8988T (cell line): ENCODE measurements at regions not wholly inside any gene's neighbourhood (a gene's known extent, or its start where the extent isn't known, plus 50 kb on each side); places are given as distances from the start of the nearest gene placed in this dataset.
"Not testable (repeated sequence)": the region's sequence is repeated elsewhere in the genome, so short reads cannot be mapped to it uniquely, and the experiment has no call there.

ENCODE experiments used
- DNase-seq: peaks from one replicate; pipeline ENCODE4 v3.0.0; 2011

DNA sequence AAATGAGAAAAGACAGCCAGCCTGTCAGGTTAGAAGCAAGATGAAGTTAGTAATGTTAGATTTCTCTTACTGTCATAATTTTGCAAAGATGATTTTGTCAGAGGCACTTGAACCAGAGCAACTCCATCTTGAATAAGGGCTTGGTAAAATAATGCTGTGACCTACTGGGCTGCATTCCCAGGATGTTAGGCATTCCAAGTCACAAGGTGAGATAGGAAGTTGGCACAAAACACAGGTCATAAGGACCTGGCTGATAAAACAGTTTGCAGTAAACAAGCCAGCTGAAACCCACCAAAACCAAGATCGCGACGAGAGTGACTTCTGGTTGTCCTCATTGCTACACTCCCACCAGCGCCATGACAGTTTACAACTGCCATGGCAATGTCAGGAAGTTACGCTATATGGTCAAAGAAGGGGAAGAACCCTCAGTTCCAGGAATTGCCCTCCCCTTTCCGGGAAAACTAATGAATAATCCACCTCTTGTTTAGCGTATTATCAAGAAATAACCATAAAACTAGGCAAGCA is 1313.5 kb upstream of the TMEM132C start:
- no peak for DNase-seq

DNA sequence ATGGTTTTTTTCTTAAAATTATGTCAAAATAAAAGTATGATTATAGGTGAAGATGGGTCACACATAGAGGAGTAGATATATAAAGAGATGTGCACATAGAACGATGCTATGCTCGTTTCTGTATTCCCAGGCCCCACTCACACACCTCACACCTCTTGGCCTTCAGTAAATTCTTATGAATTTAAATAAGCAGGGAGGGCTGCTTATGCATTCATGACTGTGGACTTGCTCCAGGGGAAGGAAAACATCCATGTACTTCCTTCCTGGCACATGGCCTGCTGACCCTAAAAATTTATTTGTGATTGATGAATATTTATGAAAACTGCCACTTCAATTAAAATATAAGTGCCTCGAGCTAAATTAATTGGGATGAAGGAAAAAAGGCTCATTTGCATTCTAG is 1306.7 kb upstream of the TMEM132C start:
- DNase-seq: no peak

DNA sequence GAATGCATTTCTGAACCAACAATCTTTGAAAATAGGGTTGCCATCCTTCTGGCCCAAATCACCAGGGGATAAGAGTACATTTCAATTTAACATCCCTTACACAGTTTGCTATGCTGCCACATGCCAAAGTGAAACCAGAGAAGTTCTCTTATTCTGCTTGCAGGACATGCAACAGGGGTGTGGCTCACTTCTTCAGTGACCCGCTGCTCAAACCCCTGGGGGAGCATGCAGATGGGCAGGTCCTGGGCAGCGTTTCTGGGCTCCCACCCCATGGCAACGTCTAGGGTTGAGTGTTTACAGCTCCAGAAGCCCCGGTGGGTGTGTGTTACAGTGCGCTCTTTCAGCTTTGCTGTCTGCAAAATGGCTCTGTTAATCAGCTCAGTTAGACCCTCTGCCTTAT is 1306.3 kb upstream of the TMEM132C start:
- no peak for DNase-seq

DNA sequence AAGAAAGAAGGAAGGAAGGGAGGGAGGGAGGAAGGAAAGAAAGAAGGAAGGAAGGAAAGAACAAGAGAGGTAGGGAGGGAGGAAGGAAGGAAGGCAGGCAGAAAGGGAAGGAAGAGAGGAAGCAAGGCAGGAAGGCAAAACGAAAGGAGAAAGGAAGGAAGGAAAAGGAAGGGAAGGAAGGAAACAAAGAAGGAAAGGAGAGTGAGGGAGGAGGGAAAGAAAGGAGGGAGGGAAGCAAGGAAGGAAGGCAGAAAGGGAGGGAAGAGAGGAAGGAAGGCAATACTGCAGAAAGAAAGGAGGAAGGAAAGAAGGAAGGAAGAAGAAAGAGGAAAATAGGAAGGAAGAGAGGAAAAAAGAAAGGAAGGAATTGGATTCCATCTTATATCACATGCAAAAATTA is 1303.1 kb upstream of the TMEM132C start:
- DNase-seq: no peak

DNA sequence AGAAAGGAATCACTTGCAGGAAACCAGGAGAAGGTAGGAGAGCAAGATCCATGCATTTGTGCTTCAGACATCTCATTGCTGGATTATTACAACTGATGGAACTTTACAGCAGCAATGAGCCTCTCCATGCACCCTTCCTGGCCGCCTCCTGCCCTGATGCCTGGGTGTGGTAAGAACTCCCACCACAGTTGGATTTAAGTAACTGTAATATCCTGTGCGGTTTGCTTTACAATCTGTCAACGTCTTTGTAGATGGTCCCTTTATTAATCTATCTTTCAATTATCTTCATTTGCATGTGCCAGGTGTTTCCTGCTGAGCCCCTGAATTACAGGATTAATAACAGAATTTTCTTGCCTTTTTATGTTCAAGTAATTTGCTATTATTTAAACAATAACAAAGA is 1300.5 kb upstream of the TMEM132C start:
- DNase-seq: no peak

DNA sequence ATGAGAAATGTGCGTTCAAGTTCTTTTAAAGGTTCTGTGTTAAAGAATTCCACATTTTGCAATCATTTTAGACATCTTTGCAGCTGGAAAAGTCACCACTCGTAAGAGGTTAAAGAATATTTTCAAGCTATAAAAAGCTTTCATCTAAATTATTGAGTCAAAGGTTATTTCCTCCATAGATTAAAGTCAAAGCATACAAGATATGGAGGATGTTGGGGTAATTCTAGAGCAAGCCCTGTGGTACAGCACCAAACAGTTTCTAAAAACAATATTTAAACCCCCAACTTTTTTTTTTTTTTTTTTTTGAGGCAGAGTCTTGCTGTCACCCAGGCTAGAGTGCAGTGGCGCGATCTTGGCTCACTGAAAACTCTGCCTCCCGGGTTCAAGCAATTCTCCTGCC is 1299.8 kb upstream of the TMEM132C start:
- no peak for DNase-seq

DNA sequence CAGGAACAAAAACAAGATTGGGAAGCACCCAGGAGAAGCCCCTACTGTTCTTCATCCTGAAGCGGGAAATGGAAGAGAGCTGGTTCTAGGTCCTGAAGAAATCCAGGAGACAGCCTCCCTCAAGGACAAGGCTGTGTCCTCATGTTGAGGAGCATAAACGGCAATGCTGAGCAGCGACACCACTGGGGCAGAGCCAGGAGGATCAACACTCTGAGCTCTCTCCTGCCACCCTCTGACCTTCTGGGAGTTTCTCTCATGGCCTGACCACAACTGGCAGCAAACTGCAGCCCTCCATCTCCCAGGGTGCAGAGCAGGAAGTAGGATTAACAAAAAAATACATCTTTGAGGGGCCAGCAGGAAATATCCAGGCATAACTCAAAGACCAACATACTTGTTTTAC is 1292.2 kb upstream of the TMEM132C start:
- DNase-seq: no peak

DNA sequence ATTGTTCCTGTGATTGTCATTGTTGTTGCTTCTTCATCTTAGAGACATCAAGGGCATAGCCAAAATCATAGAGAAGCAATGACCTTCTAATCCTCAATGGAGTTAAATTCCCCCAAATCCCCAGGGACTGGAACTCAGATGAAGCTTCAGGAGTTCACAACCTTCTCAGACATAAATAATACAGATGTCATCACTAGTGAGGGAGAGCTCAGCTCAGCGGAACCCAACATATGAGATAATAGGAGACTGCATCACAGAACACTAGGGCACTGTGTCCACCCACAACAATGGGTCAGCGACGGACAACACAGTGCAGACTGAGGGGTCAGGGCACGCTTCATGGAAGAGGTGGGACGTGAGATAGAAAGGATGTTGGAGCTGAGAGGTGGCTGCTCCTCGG is 1290.4 kb upstream of the TMEM132C start:
- no peak for DNase-seq

DNA sequence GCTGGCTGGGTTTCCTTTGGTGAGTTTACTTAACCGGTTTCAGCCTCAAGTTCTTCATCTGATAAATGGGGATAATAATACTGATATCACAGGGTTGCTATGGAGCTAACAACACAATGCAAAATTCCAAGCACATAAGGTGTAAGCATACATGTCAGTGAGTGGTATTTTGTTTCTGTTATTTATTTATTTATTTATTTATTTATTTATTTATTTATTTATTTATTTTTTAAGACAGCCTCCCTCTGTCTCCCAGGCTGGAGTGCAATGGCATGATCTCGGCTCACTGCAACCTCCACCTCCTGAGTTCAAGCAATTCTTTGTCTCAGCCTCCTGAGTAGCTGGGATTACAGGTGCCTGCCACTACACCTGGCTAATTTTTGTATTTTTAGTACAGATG is 1287.4 kb upstream of the TMEM132C start:
- not testable (repeated sequence) for DNase-seq

DNA sequence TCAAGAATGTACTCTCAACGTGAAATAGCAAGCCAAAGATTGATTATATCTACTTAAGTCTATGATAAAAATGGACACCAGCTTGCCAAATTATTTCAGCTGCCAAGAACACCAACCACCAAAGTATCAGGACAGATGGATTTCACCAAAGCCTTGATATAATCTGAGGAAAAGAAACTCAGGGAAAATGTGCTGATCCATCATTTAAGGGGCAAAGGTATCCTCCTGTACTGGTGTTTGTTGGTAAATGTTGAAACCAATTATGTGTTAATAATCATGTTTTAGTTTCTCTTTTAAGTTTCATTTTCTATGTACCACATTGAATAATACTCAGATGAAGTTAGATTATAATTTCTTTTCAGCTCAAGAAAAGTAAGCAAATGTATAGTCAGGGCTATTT is 1284.3 kb upstream of the TMEM132C start:
- DNase-seq: no peak

DNA sequence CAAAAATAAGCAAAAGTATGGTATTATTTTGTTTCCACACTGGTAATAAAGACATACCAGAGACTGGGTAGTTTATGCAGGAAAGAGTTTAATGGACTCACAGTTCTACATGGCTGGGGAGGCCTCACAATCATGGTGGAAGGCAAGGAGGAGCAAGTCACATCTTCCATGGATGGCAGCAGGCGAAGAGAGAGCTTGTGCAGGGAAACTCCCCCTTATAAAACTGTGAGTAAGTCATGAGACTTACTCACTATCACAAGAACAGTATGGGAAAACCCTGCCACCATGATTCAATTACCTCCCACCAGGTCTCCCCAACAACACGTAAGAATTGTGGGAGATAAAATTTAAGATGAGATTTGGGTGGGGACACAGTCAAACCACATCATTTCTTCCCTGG is 1283.2 kb upstream of the TMEM132C start:
- DNase-seq: not testable (repeated sequence)

DNA sequence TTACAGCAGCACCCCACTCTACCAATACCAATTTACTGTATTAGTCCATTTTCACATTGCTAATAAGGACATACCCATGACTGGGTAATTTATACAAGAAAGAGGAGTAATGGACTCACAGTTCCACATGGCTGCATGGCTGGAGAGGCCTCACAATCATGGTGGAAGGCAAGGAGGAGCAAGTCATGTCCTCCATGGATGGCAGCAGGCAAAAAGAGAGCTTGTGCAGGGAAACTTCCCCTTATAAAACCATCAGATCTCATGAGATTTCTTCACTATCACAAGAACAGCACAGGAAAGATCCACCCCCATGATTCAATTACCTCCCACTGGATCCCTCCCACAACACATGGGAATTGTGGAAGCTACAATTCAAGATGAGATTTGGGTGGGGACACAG is 1281.3 kb upstream of the TMEM132C start:
- DNase-seq: not testable (repeated sequence)

DNA sequence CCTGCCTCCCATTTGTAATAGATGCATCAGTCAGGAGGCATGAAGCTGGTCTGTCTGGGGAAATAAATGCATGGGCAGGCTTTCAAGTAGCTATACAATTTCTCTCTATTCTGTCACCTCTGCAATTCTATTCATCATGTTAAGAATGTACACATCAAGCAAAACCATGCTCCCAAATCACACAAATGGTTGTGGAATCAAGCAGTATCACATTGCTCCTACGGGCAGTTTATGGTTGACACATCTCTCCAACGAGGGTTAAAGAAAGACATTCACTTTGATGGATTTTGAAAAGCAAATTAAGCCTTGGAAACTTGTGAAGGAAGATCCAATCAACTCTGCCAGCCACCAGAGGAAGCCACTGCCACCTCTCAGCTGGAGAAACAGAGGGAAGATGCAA is 1277.4 kb upstream of the TMEM132C start:
- DNase-seq: no peak

DNA sequence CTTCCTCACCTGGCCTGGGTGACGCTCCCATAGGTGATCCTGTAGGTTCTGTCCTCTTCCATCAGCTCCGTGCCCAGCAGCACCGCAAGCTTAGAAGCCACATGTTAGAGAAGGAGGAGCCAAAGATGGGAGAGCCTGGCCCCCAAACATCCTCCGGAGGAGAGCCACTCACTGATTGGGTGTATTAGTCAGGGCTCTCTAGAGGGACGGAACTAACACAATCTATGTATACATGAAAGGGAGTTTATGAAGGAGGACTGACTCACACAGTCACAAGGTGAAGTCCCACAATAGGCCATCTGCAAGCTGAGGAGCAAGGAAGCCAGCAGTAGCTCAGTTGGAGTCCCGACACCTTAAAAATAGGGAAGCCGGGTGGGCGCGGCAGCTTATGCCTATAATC is 1273.1 kb upstream of the TMEM132C start:
- DNase-seq: no peak

DNA sequence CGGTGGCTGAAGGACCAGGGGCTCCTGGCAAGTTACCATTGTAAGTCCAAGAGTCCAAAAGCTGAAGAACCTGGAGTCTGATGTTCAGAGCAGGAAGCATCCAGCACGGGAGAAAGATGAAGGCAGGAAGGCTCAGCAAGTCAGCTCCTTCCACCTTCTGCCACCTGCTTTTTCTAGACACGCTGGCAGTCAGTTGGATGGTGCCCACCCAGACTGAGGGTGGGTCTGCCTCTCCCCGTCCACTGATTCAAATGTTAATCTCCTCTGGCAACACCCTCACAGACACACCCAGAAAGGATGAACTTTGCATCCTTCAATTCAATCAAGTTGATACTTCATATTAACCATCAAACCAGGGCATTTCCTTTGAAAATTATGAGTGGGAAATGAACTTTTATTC is 1272.4 kb upstream of the TMEM132C start:
- DNase-seq: no peak

DNA sequence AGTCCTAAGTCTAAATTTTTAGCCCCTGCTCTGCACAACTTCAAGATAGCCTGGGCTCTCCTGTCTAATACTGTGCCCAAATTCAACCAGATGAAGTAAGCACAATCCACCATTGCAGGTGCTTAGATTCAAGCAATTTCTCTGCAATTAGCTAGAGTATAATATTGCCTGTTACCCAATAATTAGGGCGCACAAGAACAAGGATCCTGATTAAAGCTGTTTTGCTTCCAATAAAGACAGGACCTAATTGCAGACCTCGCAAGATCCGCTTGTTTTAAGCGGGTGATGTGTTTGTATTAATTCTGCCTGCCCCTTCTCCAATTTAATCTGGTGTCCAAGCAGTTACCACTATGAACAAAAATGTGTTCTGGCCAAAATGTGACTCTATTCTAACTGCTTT is 1268.9 kb upstream of the TMEM132C start:
- DNase-seq: no peak

DNA sequence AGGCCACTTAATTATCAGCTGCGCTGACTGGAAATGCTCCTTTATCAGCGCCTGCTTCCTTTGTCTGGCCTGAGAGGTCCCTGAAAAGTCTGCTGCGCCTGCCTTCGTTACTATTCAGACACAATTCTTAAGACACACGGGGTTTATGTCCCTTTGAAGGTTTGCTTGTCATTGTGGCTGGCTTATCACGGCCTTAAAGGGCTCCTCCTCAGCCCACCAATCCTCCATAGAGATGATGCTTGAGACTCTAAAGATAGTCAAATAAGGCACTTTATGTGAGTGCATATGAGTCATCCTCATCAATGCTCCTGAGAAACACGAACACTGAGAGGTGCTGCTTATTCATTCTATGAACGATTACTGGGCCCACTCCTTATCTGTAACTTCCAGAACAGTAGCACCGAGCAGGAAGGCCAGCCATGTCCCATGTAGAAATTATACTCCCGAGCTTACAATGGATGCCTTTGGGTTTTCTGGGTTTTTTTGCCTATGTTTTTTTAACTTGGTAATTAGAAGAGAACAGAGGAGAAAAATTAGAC is 1268.2 kb upstream of the TMEM132C start:
- no peak for DNase-seq

DNA sequence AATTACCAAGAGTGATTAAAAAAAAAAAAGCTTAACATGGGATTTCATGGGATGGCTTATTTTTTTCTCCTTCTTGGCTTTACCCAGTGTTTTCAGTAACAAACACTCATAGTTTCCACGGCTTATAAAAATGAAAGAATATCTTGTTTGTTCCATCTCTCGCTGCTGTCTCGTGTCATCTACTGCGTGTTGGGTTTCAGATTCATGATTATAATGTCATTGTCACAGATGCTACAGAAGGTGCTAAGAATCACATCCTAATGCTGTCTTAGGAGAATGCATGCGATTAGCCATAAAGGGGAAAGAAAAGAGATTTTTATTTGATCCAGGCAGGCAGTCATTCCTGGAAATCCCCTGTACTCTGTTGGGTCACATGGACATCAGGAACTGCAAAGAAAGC is 1267.6 kb upstream of the TMEM132C start:
- no peak for DNase-seq

DNA sequence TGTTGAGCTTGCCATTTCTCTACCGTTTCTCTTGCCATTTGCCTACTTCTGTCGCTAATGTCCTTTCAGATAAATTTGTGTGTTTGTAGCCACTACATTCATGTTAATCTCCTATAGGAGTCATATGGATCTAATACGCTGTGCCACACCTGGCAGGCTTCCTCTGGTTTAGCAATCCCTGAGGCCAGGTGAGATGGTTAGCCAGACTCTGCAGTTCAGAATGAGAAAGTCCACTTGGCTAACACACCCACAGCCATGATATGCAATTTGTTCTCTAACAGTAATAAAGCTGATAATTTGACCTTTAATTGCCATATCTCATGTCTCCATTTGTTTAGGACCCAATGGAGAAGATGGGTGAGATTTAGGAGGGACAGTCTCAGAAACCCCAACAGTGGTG is 1261.6 kb upstream of the TMEM132C start:
- no peak for DNase-seq

DNA sequence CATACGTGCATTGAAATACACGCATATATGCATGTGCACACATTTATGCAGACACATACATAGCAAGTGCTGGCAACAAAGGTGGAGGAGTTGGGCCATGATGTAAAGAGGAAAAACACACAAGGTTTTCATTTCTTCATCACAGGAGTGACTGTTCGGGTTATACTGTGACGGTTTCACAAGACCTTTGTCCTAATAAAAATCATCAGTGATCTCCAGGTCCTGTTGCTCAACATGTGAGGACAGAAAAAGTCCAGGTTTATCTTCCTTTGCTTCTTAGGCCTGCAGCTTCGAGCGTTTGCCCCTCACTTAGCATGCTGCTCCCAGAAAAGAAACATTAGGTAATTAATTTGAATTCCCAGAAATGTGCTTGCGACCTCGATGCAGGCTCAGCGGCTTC is 1260.0 kb upstream of the TMEM132C start:
- no peak for DNase-seq

DNA sequence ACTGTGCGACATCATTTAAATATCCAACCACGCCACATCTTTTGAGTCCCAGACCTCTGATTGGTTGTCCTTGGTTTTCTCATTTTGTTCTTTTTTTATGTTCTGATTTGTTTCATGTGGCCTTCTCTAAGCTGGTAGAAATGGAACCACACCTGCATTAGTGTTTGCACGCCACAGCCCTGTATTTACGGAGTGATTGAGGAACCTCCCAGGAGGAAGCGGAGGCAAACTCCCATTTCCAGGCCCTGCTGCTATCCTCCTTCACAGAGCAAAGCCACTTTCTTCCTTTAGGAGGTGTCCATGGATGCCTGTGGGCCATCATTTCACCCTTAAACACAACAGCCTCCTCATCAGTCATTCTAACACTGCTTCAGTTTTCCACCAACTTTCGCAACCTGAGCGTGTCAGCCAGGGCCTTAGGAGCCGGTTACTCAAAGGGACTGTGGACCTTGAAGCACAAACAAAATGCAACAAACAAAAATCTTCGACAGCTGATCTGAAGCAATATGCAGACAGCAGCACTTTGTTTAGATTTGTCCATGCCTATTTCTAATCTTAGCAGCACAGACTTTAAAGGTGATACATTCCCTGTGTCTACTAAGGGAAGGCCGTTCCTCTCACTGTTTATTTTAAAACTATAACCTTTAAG is 1258.1 kb upstream of the TMEM132C start:
- no peak for DNase-seq

DNA sequence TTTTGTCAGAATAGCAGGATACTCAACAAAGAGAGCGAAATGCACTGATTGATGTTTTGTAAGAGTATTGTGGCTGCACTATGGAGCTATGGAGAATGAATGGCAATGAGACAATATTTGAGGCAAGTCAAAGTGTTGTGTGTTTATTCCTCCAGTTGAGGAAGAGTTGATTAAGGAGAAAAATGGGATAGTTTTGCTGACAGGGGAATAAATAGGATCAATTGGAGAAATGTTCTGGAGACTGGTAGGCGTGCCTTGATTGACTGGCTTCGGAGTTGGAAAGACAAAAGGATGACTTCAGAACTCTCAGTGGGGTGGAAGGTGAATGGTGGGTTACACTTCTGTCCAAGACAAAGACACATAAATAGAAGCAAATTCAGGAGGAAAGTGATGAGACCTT is 1254.9 kb upstream of the TMEM132C start:
- no peak for DNase-seq

DNA sequence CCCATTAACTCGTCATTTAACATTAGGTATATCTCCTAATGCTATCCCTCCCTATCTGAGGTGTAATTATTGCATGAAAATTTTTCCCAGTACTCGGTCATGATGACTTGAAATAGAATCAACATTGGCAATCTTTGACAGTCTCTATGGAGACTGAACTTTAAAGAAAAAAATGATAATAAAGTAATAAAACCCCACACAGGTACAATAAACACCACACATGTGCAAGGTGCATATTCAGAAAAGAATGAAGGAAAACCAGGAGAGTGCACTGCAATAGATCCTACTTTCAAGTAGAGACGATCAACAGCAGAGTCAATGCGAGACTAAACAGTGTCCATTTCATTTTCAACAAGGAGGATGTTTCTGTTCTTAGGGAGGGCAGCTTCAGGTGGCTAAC is 1253.8 kb upstream of the TMEM132C start:
- no peak for DNase-seq

DNA sequence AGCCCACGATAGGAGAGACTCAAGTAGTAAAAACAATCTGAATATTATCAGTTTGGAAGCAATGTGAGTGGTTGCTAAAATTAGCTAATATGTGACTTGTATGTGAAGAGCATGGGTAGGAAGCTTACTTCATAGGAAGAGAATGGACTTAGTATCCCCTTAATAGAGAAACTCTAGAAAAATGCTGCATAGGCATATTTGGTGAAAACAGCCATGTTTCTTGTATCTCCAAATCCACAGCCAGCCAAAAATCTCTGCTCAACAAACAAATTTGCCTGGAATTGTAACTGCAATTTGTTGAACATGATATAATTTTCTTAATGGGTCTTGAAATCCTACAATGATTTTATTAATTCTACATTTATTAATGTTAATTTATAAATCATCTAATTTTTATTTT is 1252.9 kb upstream of the TMEM132C start:
- DNase-seq: no peak

DNA sequence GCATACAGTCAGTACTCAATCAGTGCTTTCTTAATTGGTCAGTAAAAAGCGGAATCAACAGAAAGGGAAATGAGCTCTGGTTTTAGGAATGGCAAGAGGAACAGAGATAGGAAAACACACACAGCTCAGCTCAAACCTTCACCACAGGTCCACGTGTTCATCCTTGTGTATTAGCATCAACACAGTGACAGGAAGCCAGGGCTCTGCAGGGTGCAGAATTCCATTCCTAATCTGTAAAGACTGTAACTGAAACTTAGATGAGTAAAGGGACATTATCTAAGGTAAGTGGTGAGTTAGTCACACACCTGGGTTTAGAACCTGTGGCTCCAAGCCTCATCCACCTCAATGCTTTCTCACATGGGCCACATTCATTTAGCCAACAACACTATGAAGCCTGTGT is 1242.2 kb upstream of the TMEM132C start:
- no peak for DNase-seq
